K562 (cell line): ENCODE measurements at regions not wholly inside any gene's neighbourhood (a gene's known extent, or its start where the extent isn't known, plus 50 kb on each side); places are given as distances from the start of the nearest gene placed in this dataset.

Source experiments
- ATF3 ChIP-seq, 2 experiments: fragments of 450-650 bp in 1 of 2; sonication (generic) in 1 of 2; formaldehyde crosslinking in 1 of 2; IDR thresholded peaks in 1 of 2; conservative IDR thresholded peaks in 1 of 2; 2 replicates each; pipeline versions ENCODE4 v1.6.1 to v1.8.1; 2016 to 2023; ENCODE audit warnings: mild to moderate bottlenecking in 2 of 2, moderate library complexity in 2 of 2, inconsistent platforms in 1 of 2, missing genetic modification reagents in 1 of 2
- CAMTA2 ChIP-seq: fragments of 250-450 bp; sonication (Bioruptor Pico); conservative IDR thresholded peaks from 2 replicates; pipeline ENCODE4 v1.5.1; 2022
- CTBP1 ChIP-seq: fragments of 450-650 bp; IDR thresholded peaks from 2 replicates; pipeline ENCODE4 v1.6.1; 2016; ENCODE audit warnings: borderline replicate concordance
- FOXK2 ChIP-seq, 2 experiments: fragments of 450-650 bp; IDR thresholded peaks in 1 of 2; conservative IDR thresholded peaks in 1 of 2; 2 replicates each; pipeline ENCODE4 v1.6.1; 2016; ENCODE audit warnings: low read depth in 2 of 2, mild to moderate bottlenecking in 1 of 2
- GATA2 ChIP-seq: sonication (generic); formaldehyde crosslinking; IDR thresholded peaks from 2 replicates; pipeline ENCODE4 v1.4.0; 2020; ENCODE audit warnings: mild to moderate bottlenecking, missing genetic modification reagents
- KLF10 ChIP-seq: fragments of 250-450 bp; sonication (Bioruptor Pico); IDR thresholded peaks from 2 replicates; pipeline ENCODE4 v1.6.1; 2021; ENCODE audit warnings: matching md5 sums
- MEIS2 ChIP-seq: fragments of 450-650 bp; IDR thresholded peaks from 2 replicates; pipeline ENCODE4 v1.6.1; 2014; ENCODE audit warnings: mild to moderate bottlenecking; ENCODE audit not compliant: partially characterized antibody
- MYC ChIP-seq, 2 experiments: fragments of 250-450 bp in 1 of 2; sonication (Bioruptor Pico) in 1 of 2; IDR thresholded peaks; 2 replicates each; pipeline versions ENCODE4 v1.5.1 to v1.6.1; 2012 to 2021; ENCODE audit warnings: low read depth in 2 of 2, borderline replicate concordance in 1 of 2, improper control_type of control experiment in 1 of 2, low read length in 1 of 2, mild to moderate bottlenecking in 1 of 2, moderate library complexity in 1 of 2
- NCOA6 ChIP-seq: fragments of 450-650 bp; IDR thresholded peaks from 2 replicates; pipeline ENCODE4 v1.6.1; 2017; ENCODE audit warnings: mild to moderate bottlenecking
- NRF1 ChIP-seq, 2 experiments: fragments of 450-650 bp; IDR thresholded peaks in 1 of 2; conservative IDR thresholded peaks in 1 of 2; 2 replicates each; pipeline ENCODE4 v1.6.1; 2014; ENCODE audit warnings: mild to moderate bottlenecking in 2 of 2
- RNF2 ChIP-seq: sonication (generic); IDR thresholded peaks from 2 replicates; pipeline ENCODE4 v1.6.1; 2016
- TAF7 ChIP-seq: fragments of 450-650 bp; IDR thresholded peaks from 2 replicates; pipeline ENCODE4 v1.6.1; 2016; ENCODE audit warnings: missing genetic modification characterization, missing compliant biosample characterization
- TARDBP ChIP-seq: fragments of 450-650 bp; IDR thresholded peaks from 2 replicates; pipeline ENCODE4 v1.6.1; 2016
- ZFP30 ChIP-seq: fragments of 250-450 bp; sonication (Bioruptor Pico); IDR thresholded peaks from 2 replicates; pipeline ENCODE4 v1.8.0; 2022; ENCODE audit warnings: moderate library complexity, mild to moderate bottlenecking, inconsistent platforms, borderline replicate concordance
- ZNF79 ChIP-seq: fragments of 250-450 bp; sonication (Bioruptor Pico); IDR thresholded peaks from 2 replicates; pipeline ENCODE4 v1.4.0; 2020; ENCODE audit warnings: low read depth, mild to moderate bottlenecking, moderate library complexity
- TF ChIP-seq, protein P1 (sequence below), 2 experiments: fragments of 150-350 bp in 1 of 2; IDR thresholded peaks; 2 replicates each; pipeline ENCODE4 v1.6.1; 2012 to 2016; ENCODE audit warnings: low read depth in 2 of 2, low read length in 2 of 2, mild to moderate bottlenecking in 1 of 2, moderate library complexity in 1 of 2
- TF ChIP-seq, protein P2 (sequence below): fragments of 250-450 bp; sonication (Bioruptor Pico); IDR thresholded peaks from 2 replicates; pipeline ENCODE4 v1.5.1; 2021; ENCODE audit warnings: mild to moderate bottlenecking

DNA sequence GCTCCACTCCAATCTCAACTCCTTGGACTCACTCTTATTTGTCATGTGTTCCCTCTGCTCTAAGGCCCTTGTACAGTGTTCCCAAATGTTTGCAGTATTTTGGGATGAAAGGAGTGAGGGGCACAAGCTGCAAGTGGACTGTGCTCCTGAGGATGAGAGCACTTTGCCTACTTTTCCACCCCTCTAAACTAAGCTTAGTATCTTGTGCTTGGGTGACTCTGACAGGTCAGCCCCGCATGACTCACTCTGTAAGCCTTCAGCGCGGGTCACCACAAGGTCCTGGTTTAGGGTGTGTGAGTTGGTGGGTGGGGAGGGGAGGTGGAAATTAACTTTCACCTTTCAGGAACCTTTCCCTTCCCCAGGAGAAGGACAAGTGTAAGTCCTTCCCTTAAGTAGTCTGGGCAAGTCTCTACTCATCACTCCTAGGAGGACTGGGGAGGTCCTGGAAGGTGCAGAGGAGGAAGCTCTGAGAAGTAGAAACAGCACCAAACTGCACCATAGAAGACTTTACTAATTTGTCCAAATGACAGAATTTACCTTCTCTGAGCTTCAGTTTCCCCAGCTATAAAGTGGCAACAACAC is 68.8 kb upstream of the EPB41L1 start (continued):
- TF ChIP-seq MEIS2 (peak; percentile 59), TARDBP (peak; percentile 19; the same call in 1 of the 2 replicates), CAMTA2 (CRISPR knock-in tag) (no peak), MYC (IDR thresholded peaks at IDR 0.05; ENCODE audit: low read depth, low read length) (peak; percentile 44; the same call in 1 of the 2 replicates), MYC (CRISPR knock-in tag; IDR thresholded peaks at IDR 0.05; ENCODE audit: borderline replicate concordance, low read depth) (no peak), ZFP30 (CRISPR knock-in tag) (no peak), GATA2 (CRISPR knock-in tag) (no peak), ATF3 (IDR thresholded peaks at IDR 0.05) (peak; percentile 95), ATF3 (CRISPR knock-in tag; conservative IDR thresholded peaks at IDR 0.05) (peak; percentile 51), NRF1 (conservative IDR thresholded peaks at IDR 0.05 in 1 of 2, IDR thresholded peaks at IDR 0.05 in 1 of 2) (peak in 1 of 2 experiments; percentile 46; a peak in 2 of 4 replicates), NCOA6 (0 out of 2 replicates have a peak, but pooled peaks have one; percentile 11), ZNF79 (CRISPR knock-in tag) (no peak), RNF2 (0 out of 2 replicates have a peak, but pooled peaks have one; percentile 64), TAF7 (tag) (0 out of 2 replicates have a peak, but pooled peaks have one; percentile 34), CTBP1 (peak; percentile 46; the same call in 1 of the 2 replicates), FOXK2 (conservative IDR thresholded peaks at IDR 0.05 in 1 of 2, IDR thresholded peaks at IDR 0.05 in 1 of 2; ENCODE audit: low read depth in 2 of 2) (peak in 1 of 2 experiments; percentile 18; a peak in 1 of 4 replicates), KLF10 (CRISPR knock-in tag) (no peak)
- TF ChIP-seq, protein P1, sequence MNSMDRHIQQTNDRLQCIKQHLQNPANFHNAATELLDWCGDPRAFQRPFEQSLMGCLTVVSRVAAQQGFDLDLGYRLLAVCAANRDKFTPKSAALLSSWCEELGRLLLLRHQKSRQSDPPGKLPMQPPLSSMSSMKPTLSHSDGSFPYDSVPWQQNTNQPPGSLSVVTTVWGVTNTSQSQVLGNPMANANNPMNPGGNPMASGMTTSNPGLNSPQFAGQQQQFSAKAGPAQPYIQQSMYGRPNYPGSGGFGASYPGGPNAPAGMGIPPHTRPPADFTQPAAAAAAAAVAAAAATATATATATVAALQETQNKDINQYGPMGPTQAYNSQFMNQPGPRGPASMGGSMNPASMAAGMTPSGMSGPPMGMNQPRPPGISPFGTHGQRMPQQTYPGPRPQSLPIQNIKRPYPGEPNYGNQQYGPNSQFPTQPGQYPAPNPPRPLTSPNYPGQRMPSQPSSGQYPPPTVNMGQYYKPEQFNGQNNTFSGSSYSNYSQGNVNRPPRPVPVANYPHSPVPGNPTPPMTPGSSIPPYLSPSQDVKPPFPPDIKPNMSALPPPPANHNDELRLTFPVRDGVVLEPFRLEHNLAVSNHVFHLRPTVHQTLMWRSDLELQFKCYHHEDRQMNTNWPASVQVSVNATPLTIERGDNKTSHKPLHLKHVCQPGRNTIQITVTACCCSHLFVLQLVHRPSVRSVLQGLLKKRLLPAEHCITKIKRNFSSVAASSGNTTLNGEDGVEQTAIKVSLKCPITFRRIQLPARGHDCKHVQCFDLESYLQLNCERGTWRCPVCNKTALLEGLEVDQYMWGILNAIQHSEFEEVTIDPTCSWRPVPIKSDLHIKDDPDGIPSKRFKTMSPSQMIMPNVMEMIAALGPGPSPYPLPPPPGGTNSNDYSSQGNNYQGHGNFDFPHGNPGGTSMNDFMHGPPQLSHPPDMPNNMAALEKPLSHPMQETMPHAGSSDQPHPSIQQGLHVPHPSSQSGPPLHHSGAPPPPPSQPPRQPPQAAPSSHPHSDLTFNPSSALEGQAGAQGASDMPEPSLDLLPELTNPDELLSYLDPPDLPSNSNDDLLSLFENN (IDR thresholded peaks at IDR 0.05; ENCODE audit: low read depth in 2 of 2, low read length in 2 of 2), result peak in 1 of 2 experiments; percentile 45; a peak in 1 of 4 replicates
- TF ChIP-seq, protein P2, sequence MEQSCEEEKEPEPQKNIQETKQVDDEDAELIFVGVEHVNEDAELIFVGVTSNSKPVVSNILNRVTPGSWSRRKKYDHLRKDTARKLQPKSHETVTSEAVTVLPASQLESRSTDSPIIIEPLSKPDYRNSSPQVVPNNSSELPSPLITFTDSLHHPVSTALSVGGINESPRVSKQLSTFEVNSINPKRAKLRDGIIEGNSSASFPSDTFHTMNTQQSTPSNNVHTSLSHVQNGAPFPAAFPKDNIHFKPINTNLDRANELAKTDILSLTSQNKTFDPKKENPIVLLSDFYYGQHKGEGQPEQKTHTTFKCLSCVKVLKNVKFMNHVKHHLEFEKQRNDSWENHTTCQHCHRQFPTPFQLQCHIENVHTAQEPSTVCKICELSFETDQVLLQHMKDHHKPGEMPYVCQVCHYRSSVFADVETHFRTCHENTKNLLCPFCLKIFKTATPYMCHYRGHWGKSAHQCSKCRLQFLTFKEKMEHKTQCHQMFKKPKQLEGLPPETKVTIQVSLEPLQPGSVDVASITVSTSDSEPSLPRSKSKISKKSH (CRISPR knock-in tag), result no peak
